ENCODE measurements at regions not wholly inside any gene's neighbourhood (a gene's known extent, or its start where the extent isn't known, plus 50 kb on each side); places are given as distances from the start of the nearest gene placed in this dataset.

DNA sequence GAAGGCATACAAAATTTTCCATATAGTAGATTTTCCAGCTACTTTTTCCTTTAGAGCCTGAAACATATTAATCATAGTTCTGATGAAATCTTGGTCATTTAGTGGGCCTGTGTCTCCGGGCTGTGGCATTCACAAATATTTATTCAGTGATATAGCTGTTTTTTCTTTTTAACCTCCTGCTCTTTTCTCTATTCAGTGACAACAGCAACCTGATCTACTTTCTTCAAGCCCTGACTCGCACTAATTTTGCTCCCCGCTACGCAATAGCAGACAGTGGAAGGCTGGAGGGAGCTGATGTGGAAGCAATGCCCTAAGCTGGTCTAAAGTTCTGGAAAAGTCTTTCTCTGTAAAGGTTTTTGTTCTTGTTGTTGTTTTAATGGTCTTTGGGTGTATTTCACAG, 289.7 kb downstream of the SLITRK6 start:
- H3K27ac ChIP-seq (ENCODE audit: low read depth, low read length), result no peak overlapping the region
- H3K36me3 ChIP-seq (ENCODE audit: control insufficient read depth in 1 of 2, insufficient read depth in 2 of 2, low read length in 2 of 2), result no peaks in the 10 kb centered on the region
- H3K9me2 ChIP-seq (ENCODE audit: insufficient read depth), result no peaks in the 10 kb centered on the region
- BruUV-seq (replicated peaks), result no TSS peak
- ChIA-PET CTCF (no interaction called here), POLR2A (no interaction called here), RAD21 (ENCODE audit: low non-redundant PET in 1 of 2, low total read pairs in 2 of 2, uncharacterized antibody in 2 of 2, unreplicated experiment in 2 of 2) (no interaction called here)
- ATAC-seq (no peak), DNase-seq (ENCODE audit: low read depth, low spot score) (no peak)
- TF ChIP-seq YY1 (IDR thresholded peaks at IDR 0.05; ENCODE audit: extremely low read depth, insufficient replicate concordance, low read depth, low read length), result no peak
- no peak for TF ChIP-seq ELF1 (IDR thresholded peaks at IDR 0.05; ENCODE audit: borderline replicate concordance, low read depth)
- no peak for TF ChIP-seq TCF7L2 (IDR thresholded peaks at IDR 0.05; ENCODE audit: borderline replicate concordance, extremely low read depth, insufficient read depth, insufficient read length)
- TF ChIP-seq CTCF (IDR thresholded peaks at IDR 0.05 in 2 of 3, conservative IDR thresholded peaks at IDR 0.05 in 1 of 3; ENCODE audit: borderline replicate concordance in 1 of 3, insufficient read depth in 1 of 3, low read depth in 2 of 3, low read length in 2 of 3), result no peak
- no peak overlapping the region for H3K4me2 ChIP-seq (ENCODE audit: low read length)
- intact Hi-C loops (cut with micrococcal nuclease), result no loop called here
- no peaks in the 10 kb centered on the region for H3K4me1 ChIP-seq (ENCODE audit: control insufficient read depth in 1 of 2, insufficient read depth in 2 of 2, low read length in 2 of 2)
- no peaks in the 10 kb centered on the region for H3K79me2 ChIP-seq (ENCODE audit: insufficient read depth, low read length)
- 0 out of 4 replicates have a peak, but pooled peaks cover 0 to 1% of the 10 kb centered on the region in 2 experiments for H3K9me3 ChIP-seq (ENCODE audit: control insufficient read depth in 1 of 2, insufficient read depth in 1 of 2, low read depth in 1 of 2, low read length in 2 of 2)
- H3K4me3 ChIP-seq (replicated peaks in 1 of 2; ENCODE audit: low read depth in 1 of 2, low read length in 2 of 2), result no peak overlapping the region
- H4K20me1 ChIP-seq (ENCODE audit: insufficient read depth), result no peaks in the 10 kb centered on the region; the same call in 1 of the 2 replicates
- no peak overlapping the region for H3K9ac ChIP-seq (ENCODE audit: low read length)
- H2AFZ ChIP-seq (ENCODE audit: low read depth, low read length, poor library complexity, severe bottlenecking), result no peak overlapping the region
- H3K27me3 ChIP-seq (ENCODE audit: insufficient read depth, low read length), result no peaks in the 10 kb centered on the region

- no peaks in the 10 kb centered on the region for H3K9me2 ChIP-seq (ENCODE audit: insufficient read depth)
- H3K27ac ChIP-seq (ENCODE audit: low read depth, low read length), result no peak overlapping the region
- no peak for DNase-seq (ENCODE audit: low read depth, low spot score)
- H3K4me3 ChIP-seq (replicated peaks in 1 of 2; ENCODE audit: low read depth in 1 of 2, low read length in 2 of 2), result no peak overlapping the region
- no peaks in the 10 kb centered on the region for H3K4me1 ChIP-seq (ENCODE audit: control insufficient read depth in 1 of 2, insufficient read depth in 2 of 2, low read length in 2 of 2)
- no peaks in the 10 kb centered on the region for H3K79me2 ChIP-seq (ENCODE audit: insufficient read depth, low read length)
- ChIA-PET POLR2A (no interaction called here), CTCF (no interaction called here), RAD21 (ENCODE audit: low non-redundant PET in 1 of 2, low total read pairs in 2 of 2, uncharacterized antibody in 2 of 2, unreplicated experiment in 2 of 2) (no interaction called here)
- H2AFZ ChIP-seq (ENCODE audit: low read depth, low read length, poor library complexity, severe bottlenecking), result no peak overlapping the region
- no peak overlapping the region for H3K9ac ChIP-seq (ENCODE audit: low read length)
- no peaks in the 10 kb centered on the region; the same call in 1 of the 2 replicates for H4K20me1 ChIP-seq (ENCODE audit: insufficient read depth)
- no peak for ATAC-seq
- H3K27me3 ChIP-seq (ENCODE audit: insufficient read depth, low read length), result no peaks in the 10 kb centered on the region
- H3K36me3 ChIP-seq (ENCODE audit: control insufficient read depth in 1 of 2, insufficient read depth in 2 of 2, low read length in 2 of 2), result no peaks in the 10 kb centered on the region
- BruUV-seq (replicated peaks), result no TSS peak
- intact Hi-C loops (cut with micrococcal nuclease), result no loop called here
- H3K9me3 ChIP-seq (ENCODE audit: control insufficient read depth in 1 of 2, insufficient read depth in 1 of 2, low read depth in 1 of 2, low read length in 2 of 2), result no peaks in the 10 kb centered on the region; a peak in 1 of 4 replicates
- H3K4me2 ChIP-seq (ENCODE audit: low read length), result no peak overlapping the region
- no peak for TF ChIP-seq ELF1 (IDR thresholded peaks at IDR 0.05; ENCODE audit: borderline replicate concordance, low read depth)
- TF ChIP-seq CTCF (IDR thresholded peaks at IDR 0.05 in 2 of 3, conservative IDR thresholded peaks at IDR 0.05 in 1 of 3; ENCODE audit: borderline replicate concordance in 1 of 3, insufficient read depth in 1 of 3, low read depth in 2 of 3, low read length in 2 of 3), result no peak
- no peak for TF ChIP-seq SIN3A (IDR thresholded peaks at IDR 0.05; ENCODE audit: low read depth)
- TF ChIP-seq REST (IDR thresholded peaks at IDR 0.05; ENCODE audit: low read depth), result no peak
- TF ChIP-seq FOSL1 (IDR thresholded peaks at IDR 0.05; ENCODE audit: low read depth), result no peak
- no peak for TF ChIP-seq ZNF274 (IDR thresholded peaks at IDR 0.05; ENCODE audit: low read depth, low read length)
- TF ChIP-seq POLR2AphosphoS5 (IDR thresholded peaks at IDR 0.05; ENCODE audit: low read depth, low read length), result no peak
- no peak for TF ChIP-seq EGR1 (IDR thresholded peaks at IDR 0.05; ENCODE audit: low read depth)
Measured at GRCh38 chr13:85508683-85509329, 290.4 kb downstream of the SLITRK6 start.

All from HCT116 (cell line).